Fibroblast of skin of left quadriceps (primary cell): ENCODE measurements at regions not wholly inside any gene's neighbourhood (a gene's known extent, or its start where the extent isn't known, plus 50 kb on each side); places are given as distances from the start of the nearest gene placed in this dataset.

Experiments used
- DNase-seq, 2 experiments: peaks; one replicate each; pipeline ENCODE4 v3.0.0-alpha.2; 2013; ENCODE audit warnings: low read depth in 2 of 2

DNA sequence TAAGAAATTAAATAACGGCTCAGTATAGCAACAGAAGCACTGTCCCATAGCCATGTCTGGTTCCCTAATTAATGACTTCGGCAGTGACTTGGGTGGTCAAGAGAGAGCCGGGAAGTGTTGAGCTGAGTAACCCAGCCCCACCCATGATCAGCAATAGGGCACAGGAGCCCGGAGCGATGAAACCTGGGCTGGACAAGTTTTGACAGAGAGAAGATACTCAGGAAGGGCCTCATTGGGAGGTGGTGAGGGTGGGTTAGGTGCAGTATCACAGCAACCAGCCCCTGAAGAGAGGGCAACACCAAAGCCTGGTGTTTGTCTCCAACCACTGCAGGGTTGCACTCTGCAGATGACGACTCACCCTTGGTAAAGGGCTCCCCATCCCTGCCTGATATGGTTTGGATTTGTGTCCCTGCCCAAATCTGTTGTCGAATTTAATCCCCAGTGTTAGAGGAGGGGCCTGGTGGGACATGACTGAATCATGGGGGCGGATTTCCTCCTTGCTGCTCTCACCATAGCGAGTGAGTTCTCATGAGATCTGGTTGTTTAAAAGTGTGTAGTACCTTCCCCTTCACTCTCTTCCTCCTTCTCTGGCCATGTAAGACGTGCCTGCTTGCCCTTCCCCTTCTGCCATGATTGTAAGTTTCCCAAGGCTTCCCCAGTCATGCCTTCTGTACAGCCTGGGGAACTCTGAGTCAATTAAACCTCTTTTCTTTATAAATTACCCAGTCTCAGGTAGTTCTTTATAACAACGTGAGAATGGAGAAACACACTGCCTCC lies 124.9 kb upstream of the MED13L start:
- DNase-seq = no peak

DNA sequence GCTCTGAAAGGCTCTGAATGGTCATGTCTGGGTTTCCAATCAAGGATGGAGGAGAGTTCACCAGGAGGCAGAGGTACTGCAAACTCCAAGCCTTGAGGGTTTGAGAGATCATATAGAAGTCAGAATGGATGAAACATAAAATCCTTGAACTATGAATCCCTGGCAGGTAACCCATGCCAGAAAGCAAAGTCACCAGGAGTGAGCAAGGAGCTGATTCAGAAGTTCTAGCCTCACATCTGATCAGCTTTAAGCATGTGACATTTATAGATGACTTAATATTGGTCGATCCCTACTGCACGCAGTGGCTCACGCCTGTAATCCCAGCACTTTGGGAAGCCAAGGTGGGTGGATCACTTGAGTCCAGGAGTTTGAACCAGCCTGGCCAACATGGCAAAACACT lies 126.1 kb upstream of the MED13L start:
- DNase-seq = no peak

DNA sequence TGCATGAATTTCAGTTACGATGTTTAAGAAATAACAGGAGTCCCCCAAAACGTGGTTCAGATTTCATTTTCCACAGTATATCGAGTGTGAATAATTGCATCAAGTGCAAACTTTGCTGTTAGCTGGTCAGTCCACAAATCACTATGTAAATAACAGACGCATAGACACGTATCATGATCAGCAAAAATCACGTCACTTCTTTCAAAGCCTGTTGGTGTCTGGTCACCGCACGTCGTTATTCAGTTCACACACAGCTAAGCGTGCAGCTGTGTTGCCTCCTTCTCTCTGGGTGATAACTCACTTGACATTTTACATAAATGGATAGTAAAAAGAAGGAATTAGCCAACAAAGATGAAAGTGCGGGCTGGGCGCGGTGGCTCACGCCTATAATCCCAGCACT lies 126.8 kb upstream of the MED13L start:
- DNase-seq = no peak

DNA sequence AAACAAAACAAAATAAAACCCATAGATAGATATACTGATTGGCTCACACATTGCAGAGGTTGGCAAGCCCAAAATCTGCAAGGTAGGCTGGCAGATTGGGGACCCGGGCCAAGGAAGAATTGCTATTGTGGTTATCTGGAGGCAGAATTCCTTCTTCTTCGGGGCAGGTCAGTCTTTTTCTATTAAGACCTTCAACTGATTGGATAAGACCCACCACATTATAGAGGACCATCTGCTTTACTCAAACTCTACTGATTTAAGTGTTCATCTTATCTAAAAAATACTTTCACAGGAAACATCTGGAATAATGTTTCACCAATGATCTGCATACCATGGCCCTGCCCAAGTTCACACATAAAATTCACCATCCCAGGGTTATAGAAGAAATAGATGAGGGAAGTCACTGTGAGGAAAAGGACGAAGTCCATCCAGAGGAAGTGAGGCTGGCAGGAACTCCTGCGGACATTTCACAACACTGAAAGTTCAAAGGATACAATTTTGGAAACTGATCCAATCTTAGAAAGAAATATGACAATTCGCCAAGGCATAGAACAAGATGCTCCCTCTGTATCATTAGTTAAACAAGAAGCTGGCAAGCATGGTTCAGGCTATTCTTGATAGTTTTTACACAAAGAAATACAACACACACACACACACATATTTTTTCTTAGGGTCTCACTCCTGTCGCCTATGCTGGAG lies 127.6 kb upstream of the MED13L start:
- no peak for DNase-seq

DNA sequence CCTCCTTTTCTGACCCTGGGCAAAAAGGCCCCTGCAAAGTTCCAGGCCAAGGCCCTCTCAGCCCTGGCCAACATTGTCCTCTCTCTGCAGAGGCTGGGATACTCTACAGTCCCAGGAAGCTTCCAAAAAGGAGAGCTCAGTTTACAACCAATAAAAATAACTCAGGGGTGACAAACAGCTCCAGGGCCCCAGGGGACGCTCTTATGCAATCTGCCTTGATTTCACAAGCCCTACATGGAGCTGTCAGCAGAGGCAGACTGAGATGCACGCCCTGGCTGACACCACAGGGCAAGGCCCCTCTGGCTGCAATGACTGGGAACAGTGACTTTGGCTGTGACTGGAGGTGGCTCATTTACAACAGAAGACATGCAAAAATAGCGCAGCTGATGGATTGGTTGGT lies 129.0 kb upstream of the MED13L start:
- peak; percentile 80 for DNase-seq

DNA sequence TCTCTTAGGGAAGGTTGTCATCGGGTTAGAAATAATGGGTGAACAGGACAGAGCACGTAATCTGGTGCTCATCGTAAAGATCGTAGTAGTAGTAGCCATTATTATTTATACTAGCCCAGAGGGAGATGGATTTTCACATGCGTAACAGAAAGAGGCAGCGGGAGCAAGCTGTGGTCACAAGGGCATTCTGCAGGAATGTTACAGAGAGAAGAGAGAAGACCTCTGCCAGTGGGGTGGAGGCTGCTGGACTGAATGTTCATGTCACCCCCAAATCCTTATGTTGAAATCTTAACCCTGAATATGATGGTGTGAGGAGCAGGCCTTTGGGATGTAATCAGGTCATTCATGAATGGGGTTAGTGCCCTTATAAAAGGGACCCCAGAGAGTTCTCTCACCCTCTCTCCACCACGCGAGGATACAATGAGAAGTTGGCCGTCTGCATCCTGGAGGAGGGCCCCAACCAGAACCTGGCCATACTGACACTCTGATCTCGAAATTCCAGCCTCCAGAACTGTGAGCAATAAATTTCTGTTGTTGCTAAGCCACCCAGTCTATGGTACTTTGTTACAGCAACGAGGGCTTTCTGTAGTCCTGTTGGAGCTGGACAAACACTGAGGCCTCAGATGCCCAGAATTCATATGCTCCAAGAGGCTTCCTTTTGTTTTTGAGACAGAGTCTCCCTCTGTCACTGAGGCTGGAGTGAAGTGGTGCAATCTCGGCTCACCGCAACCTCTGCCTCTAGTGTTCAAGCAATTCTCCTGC lies 131.2 kb upstream of the MED13L start:
- no peak for DNase-seq

DNA sequence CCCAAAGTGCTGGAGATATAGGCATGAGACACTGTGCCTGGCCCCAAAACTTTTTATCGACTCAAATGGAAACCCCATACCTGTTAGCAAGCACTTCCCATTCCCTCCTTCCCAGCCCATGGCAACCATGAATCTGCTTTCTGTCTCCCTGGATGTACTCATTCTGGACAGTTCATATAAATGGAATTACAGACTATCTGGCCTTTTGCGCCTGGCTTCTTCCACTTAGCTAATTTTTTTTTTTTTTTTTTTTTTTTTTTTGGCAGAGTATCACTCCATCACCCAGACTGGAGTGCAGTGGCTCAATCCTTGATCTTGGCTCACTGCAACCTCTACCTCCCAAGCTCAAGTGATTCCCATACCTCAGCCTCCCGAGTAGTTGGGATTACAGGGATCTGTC lies 134.5 kb upstream of the MED13L start:
- no peak for DNase-seq

DNA sequence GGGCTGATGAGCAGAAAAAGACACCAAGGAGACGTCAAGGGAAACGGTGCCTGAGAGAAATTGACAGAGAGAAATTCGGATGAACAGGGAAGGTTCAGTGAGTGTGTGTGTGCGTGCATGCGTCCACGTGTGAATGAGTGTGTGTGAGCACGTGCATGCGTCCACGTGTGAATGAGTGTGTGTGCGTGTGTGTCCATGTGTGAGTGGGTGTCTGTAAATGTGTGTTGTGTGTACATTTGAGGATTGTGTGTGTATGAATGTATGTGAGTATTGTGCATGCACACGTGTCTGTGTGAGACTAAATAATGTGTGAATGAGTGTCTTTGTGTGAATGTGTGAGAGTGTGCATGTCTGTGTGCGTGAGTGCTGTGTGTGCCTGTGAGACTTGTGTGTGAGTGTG lies 137.4 kb upstream of the MED13L start:
- no peak for DNase-seq

DNA sequence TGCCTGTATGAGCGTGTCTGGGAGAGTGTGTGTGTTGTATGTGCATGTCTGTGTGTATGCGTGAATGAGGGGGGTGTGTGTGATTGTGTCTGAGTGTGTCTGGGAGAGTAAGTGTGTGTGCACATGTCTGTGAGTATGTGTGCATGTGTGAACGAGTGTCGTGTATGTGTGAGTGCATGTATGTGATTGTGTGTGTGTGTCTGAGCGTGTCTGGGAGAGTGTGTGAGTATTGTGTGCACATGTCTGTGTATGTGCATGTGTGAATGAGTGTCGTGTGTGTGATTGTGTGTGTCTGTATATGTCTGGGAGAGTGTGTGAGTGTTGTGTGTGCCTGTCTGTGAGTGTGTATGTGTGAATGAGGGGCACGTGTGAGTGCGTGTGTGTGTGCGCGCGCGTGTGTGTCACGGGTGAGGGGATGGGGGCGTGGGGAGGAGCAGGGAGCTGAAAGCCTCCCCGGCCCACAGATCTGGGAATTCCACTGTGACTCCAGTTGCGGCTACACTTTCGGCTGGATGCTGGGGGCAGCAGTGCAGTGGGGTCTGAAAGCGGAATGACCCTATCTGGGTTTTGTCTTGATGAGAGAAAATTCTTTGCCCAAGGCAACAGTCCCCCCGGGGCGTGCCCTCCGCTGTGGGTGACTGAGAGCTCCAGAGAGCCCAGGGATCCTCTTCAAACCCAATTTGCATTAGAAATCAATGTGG lies 138.1 kb upstream of the MED13L start:
- DNase-seq = no peak

DNA sequence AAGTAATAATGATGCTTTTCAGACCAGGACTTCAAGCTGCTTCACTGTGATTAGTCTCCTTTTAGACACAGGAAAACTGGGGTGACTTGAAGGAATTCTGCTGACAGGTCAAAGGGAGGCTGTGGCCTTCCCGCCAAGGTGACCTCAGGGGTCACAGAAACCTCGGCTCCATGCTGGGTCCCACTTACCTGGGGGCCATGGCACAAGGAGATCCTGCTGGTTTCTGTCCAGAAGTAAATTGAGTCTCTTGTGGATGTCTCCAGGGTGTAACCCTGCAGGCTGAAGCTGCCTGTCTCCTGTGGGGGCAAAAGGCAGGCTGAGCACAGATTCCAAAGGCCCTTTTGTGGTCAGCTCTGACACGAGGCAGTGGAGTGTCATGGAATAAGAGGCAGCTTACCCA lies 138.7 kb upstream of the MED13L start:
- no peak for DNase-seq

DNA sequence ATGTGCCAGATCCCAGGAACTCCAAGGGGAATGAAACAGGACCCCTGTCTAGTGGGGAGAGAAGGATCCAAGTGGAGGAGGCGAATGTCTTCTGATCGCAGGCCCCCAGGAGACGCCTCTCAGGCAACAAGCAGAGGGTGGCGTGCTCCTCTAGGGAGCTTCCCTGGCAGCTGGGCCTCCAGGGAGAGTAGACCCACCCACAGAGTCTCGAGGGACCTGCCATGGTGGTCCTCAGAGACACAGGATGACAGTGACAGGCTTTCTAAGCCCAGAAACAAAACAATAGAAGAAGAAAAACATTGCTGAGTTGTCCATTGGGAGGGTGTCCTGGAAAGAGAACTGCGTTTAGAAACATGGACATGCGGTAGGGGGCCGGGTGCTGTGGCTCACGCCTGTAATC lies 140.6 kb upstream of the MAP1LC3B2 start:
- no peak for DNase-seq

DNA sequence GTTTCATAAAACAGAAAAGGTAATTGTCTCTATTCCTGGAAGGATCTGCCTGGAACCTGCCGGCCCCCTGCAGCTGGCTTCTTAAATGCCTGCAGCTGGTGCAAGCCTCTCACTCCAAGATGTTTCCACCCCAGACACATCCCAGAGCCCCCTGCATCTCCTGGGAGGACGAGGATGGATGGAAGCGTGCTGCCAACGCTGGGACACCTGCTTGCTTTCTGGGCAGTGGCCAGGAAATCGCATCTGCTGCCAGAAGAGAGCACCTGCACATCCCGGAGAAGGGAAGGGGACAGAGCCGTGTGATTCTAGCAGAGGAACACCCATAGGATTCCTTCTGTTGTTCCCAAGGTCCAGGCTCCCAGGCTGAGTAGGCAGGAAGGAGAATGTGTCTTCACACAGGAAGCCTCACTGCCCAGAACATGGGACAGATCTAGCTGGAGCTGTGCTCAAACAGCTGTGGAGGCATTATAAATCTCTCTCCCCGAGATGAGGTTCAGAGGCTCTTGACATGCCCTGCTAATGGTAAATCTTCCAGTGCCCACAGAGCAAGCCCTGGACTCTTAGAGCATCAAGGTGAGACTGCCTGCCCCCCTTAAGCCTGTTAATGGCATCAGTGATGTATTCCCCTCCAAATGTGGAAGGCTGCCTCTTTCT lies 138.8 kb upstream of the MAP1LC3B2 start:
- DNase-seq = no peak

DNA sequence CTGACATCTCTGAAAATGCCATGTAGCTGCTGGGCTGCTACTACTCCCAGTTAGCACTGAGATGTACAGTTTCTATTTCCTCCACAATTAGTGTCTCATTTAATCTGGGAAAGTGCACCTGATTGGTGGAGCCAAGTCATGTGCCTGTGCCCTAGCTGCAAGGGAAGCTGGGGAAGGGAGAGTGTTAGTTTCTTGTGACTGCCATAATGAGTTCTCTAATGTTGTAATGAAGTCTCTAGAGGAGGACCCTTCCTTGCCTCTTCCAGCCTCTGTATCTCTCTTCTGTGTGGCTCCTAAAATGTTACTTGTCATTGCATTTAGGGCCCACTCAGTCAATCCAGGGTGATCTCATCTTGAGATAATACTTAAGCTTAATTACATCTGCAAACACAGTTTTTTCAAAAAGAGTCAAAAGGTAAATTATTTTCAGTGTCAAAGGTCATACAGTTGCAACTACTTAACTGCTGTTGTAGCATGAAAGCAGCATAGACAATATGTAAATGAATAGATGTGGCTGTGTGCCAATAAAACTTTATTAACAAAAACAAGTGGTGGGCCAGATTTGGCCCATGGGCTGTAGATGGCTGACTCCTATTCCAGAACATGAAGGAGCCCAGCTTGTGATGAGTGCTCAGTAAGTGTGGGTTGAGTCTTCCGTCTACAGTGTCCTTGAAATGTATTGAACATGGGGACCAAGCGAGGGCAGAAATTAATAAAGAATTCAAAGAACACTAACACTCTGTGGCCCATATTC lies 137.2 kb upstream of the MAP1LC3B2 start:
- DNase-seq = no peak

DNA sequence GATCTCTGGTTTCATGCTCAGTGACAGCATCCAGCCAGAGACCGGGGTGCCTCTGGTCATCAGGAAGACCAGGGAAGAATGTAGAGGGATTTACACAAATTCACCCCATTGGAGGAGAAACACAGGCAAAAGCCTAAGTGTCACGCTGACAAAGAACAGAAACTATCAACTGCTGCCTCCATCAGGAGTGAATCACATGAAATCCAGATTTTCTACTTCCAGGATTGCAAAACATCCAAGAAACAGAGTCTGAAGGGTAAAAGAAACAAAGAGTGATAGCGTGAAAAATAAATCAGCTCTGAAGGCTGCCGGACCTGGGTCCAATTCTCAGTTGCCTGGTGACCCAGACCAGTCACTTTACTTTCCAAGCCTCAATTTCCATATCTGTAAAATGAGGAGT lies 136.1 kb upstream of the MAP1LC3B2 start:
- peak; percentile 70 to 77 for DNase-seq

DNA sequence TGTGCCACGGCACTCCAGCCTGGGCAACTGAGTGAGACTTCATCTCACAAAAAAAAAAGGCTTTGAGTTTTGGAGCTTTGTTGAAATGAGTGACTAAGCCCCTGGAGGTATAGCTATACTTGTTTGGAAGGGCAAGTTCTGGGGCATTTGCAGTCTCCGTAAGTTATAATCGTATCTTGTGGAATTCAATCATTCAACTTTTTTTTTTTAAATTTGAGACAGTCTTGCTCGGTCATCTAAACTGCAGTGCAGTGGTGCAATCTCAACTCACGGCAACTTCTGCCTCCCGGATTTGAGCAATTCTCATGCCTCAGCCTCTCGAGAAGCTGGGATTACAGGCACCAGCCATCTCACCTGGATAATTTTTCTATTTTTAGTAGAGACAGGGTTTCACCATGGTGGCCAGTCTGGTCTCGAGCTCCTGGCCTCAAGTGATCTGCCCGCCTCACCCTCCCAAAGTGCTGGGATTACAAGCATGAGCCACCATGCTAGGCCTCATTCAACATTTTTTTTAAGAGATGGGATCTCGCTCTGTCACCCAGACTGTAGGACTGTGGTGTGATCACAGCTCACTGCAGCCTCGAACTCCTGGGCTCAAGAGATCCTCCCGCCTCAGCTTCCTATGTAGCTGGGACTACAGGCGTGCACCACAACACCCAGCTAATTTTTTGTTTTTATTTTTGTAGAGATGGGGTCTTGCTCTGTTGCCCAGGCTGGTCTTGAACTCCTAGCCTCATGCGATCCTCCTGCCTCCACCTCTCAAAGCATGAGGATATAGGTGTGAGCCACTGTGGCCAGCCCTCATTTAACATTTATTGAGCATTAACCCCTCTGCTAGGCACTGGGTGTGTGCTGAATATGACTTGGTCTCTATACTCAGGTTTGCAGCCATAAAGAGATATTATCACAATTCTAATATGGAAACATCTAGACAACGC lies 133.7 kb upstream of the MAP1LC3B2 start:
- no peak for DNase-seq

DNA sequence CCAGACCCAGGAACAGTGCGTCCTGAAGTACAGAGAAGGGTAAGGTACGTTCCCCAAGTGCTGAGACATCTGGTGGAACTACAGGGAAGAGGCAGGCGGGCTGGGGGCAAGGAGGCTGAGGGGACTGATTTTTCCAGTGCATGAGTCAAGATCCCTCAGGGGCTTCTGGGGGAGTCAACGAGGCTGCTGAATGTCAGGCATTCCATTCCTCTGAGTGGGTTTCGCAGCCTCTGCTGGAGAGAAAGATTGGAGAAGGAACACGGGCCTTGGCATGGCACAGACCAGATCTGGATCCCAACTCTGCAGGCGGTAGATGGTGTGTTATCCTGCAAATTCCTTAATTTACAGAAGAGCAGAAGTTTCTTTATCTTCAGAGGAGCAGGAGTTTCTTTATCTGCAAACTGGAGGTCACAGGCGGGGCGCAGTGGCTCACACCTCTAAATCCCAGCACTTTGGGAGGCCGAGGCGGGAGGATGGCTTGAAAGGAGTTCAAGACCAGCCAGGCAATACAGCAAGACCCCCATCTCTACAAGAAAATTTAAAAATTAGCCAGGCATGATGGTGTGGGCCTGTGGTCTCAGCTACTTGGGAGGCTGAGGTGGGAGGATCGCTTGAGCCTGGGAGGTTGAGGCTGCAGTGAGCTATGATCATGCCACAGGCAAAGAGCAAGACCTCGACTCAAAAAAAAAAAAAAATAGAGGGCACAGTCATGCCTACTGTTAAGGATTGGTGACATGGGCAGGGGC lies 132.6 kb upstream of the MAP1LC3B2 start:
- peak; percentile 99 for DNase-seq

DNA sequence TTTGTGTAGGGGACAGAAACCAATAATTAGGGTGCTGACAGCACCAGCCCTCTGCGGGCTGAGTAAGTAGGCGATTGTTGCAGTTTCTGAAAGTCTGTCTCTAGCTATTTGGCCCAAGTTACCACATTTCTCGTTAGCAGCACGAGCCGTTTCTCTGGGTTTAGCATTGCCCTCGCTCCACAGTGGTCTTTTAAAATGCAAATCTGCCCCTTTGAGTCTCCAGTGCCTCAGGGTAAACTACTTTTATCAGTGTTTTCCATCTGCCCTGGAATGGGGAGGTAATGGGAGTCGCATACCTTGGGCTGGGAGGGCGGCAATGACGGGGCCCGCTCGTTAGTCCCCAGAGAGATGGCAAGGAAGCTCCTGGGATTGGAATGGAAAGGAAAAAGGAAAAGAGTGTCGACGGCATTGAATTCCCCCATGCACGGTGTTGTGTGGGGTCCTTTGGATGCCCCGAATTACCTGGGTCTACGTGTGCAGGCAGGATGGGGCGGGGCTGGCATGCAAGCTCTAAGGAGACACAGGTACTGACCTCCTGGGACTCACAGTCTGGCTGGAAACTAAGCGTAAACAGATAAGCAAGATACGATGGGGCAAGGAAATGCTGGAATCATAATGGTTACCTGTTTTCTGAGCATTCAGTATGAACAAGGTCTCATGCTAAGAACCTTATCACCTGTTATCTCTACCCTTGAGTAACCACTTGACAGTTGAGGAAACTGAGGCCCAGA lies 131.8 kb upstream of the MAP1LC3B2 start:
- no peak for DNase-seq

DNA sequence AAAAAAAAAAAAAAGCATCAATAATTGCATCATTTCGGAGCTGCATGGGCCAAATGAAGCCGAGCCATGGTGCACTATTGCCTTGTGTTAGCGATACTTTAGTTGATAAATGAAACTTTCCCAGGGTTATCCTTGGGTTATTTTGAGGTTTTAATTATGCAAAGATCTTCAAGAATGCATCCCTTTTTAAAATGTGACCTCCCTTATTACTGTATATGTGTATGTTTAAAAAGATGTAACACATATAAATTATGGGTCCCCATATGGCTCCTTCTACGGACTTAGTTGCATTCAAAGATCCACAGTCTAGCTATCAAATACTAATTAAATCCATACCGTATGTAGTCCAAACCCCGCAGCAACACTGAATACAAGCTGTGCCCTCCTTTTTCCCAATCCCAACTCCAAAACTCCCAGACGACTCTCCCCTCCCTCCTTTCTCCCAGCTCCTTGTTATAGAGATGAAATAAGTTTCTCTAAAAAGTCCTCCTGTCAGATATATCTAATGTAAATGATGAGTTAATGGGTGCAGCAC lies 129.3 kb upstream of the MAP1LC3B2 start:
- peak; percentile 93 to 94 for DNase-seq
